ENCODE measurements at regions not wholly inside any gene's neighbourhood (a gene's known extent, or its start where the extent isn't known, plus 50 kb on each side); places are given as distances from the start of the nearest gene placed in this dataset.

DNA sequence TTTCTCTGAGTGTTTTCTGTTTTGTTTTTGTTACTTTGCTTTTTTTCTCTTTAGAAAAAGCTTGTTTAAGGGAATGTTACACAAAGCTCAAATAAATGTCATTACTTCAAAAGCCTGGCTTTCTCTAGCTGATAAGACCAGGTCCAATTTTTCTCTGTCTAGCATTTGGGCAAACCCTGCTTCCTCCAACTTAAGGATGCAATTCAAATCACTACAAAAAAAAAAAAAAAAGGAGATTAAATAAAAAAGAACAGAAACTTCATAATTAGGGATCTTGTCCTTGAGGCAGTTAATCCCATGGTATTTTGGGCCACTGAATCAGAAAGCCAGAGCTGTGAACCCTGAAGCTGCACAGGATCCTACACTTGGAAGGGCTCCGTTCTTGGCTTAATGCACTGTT, 480.8 kb upstream of the KIRREL3 start:
- TF ChIP-seq, protein P1, sequence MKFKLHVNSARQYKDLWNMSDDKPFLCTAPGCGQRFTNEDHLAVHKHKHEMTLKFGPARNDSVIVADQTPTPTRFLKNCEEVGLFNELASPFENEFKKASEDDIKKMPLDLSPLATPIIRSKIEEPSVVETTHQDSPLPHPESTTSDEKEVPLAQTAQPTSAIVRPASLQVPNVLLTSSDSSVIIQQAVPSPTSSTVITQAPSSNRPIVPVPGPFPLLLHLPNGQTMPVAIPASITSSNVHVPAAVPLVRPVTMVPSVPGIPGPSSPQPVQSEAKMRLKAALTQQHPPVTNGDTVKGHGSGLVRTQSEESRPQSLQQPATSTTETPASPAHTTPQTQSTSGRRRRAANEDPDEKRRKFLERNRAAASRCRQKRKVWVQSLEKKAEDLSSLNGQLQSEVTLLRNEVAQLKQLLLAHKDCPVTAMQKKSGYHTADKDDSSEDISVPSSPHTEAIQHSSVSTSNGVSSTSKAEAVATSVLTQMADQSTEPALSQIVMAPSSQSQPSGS (IDR thresholded peaks at IDR 0.05; ENCODE audit: low read length): no peak
- no peak for TF ChIP-seq PML (IDR thresholded peaks at IDR 0.05; ENCODE audit: low read length)
- TF ChIP-seq, protein P2, sequence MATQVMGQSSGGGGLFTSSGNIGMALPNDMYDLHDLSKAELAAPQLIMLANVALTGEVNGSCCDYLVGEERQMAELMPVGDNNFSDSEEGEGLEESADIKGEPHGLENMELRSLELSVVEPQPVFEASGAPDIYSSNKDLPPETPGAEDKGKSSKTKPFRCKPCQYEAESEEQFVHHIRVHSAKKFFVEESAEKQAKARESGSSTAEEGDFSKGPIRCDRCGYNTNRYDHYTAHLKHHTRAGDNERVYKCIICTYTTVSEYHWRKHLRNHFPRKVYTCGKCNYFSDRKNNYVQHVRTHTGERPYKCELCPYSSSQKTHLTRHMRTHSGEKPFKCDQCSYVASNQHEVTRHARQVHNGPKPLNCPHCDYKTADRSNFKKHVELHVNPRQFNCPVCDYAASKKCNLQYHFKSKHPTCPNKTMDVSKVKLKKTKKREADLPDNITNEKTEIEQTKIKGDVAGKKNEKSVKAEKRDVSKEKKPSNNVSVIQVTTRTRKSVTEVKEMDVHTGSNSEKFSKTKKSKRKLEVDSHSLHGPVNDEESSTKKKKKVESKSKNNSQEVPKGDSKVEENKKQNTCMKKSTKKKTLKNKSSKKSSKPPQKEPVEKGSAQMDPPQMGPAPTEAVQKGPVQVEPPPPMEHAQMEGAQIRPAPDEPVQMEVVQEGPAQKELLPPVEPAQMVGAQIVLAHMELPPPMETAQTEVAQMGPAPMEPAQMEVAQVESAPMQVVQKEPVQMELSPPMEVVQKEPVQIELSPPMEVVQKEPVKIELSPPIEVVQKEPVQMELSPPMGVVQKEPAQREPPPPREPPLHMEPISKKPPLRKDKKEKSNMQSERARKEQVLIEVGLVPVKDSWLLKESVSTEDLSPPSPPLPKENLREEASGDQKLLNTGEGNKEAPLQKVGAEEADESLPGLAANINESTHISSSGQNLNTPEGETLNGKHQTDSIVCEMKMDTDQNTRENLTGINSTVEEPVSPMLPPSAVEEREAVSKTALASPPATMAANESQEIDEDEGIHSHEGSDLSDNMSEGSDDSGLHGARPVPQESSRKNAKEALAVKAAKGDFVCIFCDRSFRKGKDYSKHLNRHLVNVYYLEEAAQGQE (IDR thresholded peaks at IDR 0.05; ENCODE audit: low read depth, low read length): no peak
- TF ChIP-seq, protein P3, sequence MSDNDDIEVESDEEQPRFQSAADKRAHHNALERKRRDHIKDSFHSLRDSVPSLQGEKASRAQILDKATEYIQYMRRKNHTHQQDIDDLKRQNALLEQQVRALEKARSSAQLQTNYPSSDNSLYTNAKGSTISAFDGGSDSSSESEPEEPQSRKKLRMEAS (IDR thresholded peaks at IDR 0.05; ENCODE audit: low read depth, low read length): no peak
- TF ChIP-seq FOS (IDR thresholded peaks at IDR 0.05; ENCODE audit: borderline replicate concordance, extremely low read depth, insufficient read length): no peak
- TF ChIP-seq, protein P4, sequence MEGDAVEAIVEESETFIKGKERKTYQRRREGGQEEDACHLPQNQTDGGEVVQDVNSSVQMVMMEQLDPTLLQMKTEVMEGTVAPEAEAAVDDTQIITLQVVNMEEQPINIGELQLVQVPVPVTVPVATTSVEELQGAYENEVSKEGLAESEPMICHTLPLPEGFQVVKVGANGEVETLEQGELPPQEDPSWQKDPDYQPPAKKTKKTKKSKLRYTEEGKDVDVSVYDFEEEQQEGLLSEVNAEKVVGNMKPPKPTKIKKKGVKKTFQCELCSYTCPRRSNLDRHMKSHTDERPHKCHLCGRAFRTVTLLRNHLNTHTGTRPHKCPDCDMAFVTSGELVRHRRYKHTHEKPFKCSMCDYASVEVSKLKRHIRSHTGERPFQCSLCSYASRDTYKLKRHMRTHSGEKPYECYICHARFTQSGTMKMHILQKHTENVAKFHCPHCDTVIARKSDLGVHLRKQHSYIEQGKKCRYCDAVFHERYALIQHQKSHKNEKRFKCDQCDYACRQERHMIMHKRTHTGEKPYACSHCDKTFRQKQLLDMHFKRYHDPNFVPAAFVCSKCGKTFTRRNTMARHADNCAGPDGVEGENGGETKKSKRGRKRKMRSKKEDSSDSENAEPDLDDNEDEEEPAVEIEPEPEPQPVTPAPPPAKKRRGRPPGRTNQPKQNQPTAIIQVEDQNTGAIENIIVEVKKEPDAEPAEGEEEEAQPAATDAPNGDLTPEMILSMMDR (IDR thresholded peaks at IDR 0.05 in 2 of 3, conservative IDR thresholded peaks at IDR 0.05 in 1 of 3; ENCODE audit: control insufficient read depth in 2 of 3, extremely low read depth in 1 of 3, insufficient read depth in 1 of 3, low read depth in 3 of 3, low read length in 3 of 3): no peak
- TF ChIP-seq POLR2AphosphoS2 (IDR thresholded peaks at IDR 0.05; ENCODE audit: low read depth, low read length): no peak
- TF ChIP-seq SP1 (IDR thresholded peaks at IDR 0.05; ENCODE audit: low read depth, low read length): no peak

Data from GM12878 (cell line).